Stimulated activated CD8-positive, alpha-beta memory T cell treated with anti-CD3 and anti-CD28 coated beads, Interleukin-12 subunit alpha, Interleukin-12 subunit beta, amount 100 ng/mL, for 1 hour (primary cell): ENCODE measurements at regions not wholly inside any gene's neighbourhood (a gene's known extent, or its start where the extent isn't known, plus 50 kb on each side); places are given as distances from the start of the nearest gene placed in this dataset.

Experiments
- DNase-seq: peaks from one replicate; pipeline ENCODE4 v3.0.0-alpha.2; 2020; ENCODE audit warnings: low read depth

DNA sequence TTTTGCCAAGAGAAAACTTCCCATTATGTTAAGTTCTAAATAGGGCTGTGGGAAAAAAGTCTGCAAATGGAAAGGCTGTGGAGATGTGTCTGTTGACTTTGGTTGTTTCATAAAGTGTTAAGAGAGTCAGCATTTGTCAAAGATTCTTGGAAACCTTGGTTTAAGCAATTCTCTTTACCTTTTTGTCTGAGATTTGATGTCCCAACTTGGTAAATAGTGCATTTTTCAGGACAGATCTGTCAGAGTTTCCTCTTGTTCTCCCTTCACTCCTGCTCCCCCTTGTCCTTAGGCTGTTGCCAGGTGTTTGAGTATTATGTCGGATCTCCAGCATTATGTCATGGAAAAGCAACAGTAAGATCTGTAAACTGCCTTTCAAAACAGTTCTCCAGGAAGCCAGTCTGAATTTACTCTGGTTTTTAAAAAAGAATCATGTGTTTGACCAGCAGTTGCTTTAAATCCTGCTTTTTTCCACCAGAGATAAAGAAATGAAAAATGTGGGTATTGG is 79.1 kb upstream of the ADAMTSL1 start:
- DNase-seq, result no peak

- no peak for DNase-seq
Measured at GRCh38 chr9:18396102-18396728, 77.7 kb upstream of the ADAMTSL1 start.

DNA sequence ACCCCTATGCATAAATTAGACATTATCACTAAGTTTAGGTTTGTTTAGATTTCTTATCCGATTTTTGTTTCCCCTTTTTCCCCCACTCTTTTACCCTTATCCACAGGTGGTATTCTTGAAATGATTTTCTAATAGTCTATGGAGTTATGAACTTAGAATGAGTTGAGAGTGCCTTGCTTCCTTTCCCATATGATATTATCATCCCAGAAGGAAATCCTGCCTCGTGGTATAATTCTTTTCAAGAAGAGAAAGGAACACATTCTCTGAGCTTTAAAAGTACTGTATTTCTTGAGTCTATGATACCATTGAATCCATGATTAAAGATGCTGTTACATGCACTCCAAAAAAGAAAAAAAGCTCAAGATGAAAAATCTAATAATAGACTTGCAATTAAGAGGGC is 76.9 kb upstream of the ADAMTSL1 start:
- DNase-seq, result no peak

GRCh38 chr9:18398038-18398437 is 75.9 kb upstream of the ADAMTSL1 start:
- no peak for DNase-seq

DNA sequence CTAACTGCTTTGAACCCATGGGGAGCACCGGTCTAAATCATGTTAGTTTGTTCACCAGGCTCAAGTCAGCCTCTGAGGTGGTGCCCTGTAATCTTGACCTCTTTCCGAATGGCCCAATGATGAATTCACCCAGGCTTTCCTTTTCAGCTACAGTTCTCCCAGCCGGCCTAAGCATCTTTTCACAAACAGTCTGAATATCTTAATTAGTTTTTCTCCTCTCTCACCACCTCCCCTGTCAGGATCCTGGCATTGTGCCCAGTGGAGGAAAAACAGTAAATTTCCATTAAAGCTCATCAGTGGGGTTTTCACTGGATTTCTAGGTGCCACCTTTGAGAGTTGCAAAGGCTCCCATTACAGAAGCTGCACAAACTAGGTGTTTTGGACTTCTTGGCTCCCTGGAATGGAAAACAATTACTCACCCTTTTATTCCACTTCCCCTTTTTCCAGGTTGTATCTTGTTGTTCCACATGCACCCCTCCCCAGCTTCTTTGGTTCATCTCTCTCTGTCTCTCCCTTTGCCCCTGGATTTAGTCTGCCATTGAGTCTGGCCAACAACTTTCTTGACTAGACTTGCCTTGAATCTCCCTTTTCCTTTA is 69.4 kb upstream of the ADAMTSL1 start:
- DNase-seq, result no peak

DNA sequence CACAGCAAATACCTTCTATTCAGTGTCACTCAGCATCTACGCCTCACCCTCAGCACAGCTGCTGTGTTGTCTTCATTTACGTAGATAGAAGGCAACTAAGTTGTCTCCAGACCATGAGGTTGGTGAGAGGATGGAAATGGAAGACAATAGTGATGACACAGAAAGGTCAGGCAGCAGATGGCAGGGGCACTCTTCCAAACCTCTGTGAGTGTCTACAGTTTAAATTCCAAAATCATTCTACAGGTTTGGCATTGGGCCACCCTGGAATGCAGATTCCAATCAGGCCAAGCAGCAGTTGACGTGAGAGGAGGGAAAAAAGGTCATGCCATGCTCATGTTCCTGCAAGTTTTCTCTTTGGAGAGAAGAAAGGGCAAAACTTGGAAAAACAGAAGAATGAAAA is 68.7 kb upstream of the ADAMTSL1 start:
- DNase-seq, result no peak

DNA sequence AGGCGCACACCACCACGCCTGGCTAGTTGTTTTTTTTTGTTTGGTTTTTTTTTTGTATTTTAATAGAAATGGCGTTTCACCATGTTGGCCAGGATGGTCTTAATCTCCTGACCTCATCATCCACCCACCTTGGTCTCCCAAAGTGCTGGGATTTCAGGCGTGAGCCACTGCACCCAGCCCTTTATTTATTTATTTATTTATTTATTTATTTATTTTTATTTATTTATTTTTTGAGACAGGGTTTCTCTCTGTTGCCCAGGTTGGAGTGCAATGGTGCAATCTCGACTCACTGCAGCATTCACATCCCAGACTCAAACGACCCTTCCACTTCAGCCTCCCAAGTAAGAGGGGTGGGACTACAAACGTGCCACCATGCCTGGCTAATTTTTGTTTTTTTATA is 63.0 kb upstream of the ADAMTSL1 start:
- DNase-seq, result no peak

- no peak for DNase-seq
Measured at GRCh38 chr9:18421391-18421790, 52.6 kb upstream of the ADAMTSL1 start.

DNA sequence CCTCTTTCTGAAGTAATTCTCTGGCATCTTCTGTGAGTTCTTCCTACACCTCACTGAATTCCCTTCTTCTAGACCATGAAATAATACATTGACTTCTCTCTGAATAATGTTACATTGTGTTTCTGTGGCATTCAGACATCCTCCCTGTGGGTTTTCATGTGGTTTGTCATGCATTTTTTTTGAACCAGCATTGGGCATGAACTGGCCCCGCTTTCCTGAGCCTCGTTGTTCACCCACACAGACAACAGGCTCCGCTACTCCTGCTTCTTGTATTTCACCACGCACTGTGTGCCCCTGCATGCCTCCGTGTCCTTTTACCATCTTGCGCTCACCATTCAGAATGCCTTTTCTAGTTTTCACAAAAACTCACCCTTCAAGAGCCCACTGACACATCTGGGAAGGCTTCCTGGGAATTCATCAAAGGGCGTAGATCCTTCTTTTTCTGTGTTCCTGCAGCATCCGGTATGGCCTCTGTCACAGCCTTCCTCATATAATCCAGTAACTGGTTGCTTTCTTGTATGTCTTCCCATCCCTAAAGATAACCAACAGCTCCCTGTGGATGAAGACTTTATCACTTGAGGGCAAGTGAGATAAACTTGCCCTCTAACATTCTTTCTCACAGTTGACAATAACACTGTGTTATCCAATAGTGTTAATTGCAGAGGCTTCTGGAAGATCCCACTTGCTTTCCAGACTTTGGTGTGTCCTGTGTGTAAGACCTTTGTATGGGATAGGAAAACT is 51.5 kb upstream of the ADAMTSL1 start:
- DNase-seq, result no peak

GRCh38 chr9:18423791-18424531 is 50.0 kb upstream of the ADAMTSL1 start:
- DNase-seq, result no peak
